Heart right ventricle (tissue), 16 donors: ENCODE measurements at regions not wholly inside any gene's neighbourhood (a gene's known extent, or its start where the extent isn't known, plus 50 kb on each side); places are given as distances from the start of the nearest gene placed in this dataset.

Experiments
- ATAC-seq, 8 donors: fragments of 200-7000 bp; cut with Tn5 transposase; one replicate each; pipeline ENCODE4 v1.9.1; 2020; ENCODE audit warnings: mild to moderate bottlenecking in 8 of 8, moderate library complexity in 8 of 8, moderate number of reproducible peaks in 1 of 8
- DNase-seq, 2 donors: peaks; one replicate each; pipeline ENCODE4 v3.0.0-alpha.2; 2020
- H3K27ac ChIP-seq, 10 donors: fragments of 200-600 bp; sonication (generic) in 2 of 10; one replicate each; pipeline versions ENCODE4 v1.5.0 to v1.8.0; 2020 to 2022; ENCODE audit warnings: mild to moderate bottlenecking in 3 of 10
- H3K27me3 ChIP-seq, 7 donors: fragments of 200-600 bp; one replicate each; pipeline ENCODE4 v1.8.0; 2021 to 2022; ENCODE audit warnings: mild to moderate bottlenecking in 2 of 7
- H3K36me3 ChIP-seq, 9 donors: fragments of 200-600 bp; sonication (generic) in 1 of 9; one replicate each; pipeline versions ENCODE4 v1.5.0 to v1.8.0; 2020 to 2022; ENCODE audit warnings: mild to moderate bottlenecking in 2 of 9
- H3K4me1 ChIP-seq, 9 donors: fragments of 200-600 bp; sonication (generic) in 1 of 9; one replicate each; pipeline versions ENCODE4 v1.5.0 to v1.8.0; 2020 to 2022; ENCODE audit warnings: mild to moderate bottlenecking in 4 of 9
- H3K4me3 ChIP-seq, 10 donors: fragments of 200-600 bp; sonication (generic) in 2 of 10; one replicate each; pipeline versions ENCODE4 v1.5.0 to v1.8.0; 2020 to 2022; ENCODE audit warnings: mild to moderate bottlenecking in 7 of 10, moderate library complexity in 2 of 10
- H3K9me3 ChIP-seq, 11 donors: fragments of 200-600 bp in 10 of 11; sonication (generic) in 2 of 11; one replicate each; pipeline versions ENCODE4 v1.5.0 to v1.8.0; 2013 to 2022; ENCODE audit warnings: mild to moderate bottlenecking in 2 of 11, control low read depth in 1 of 11, moderate library complexity in 1 of 11
- WGBS, 2 donors: extraction: QIAGEN DNeasy Blood & Tissue Kit; methylation state at CpG; one replicate each; pipeline ENCODE4 v1.1.7; 2013; ENCODE audit warnings: inconsistent platforms in 1 of 2; 5-methylcytosine and 5-hydroxymethylcytosine counted together
- intact Hi-C, 10 donors: fragments of 100-400 bp; cut with DNase I; formaldehyde crosslinking; loops; one replicate each; pipeline versions ENCODE4 v1.11.1 to v1.14.2; 2022
- TF ChIP-seq, protein P1 (sequence below), 9 donors: fragments of 200-600 bp; sonication (generic) in 2 of 9; IDR thresholded peaks; one replicate each; pipeline versions ENCODE4 v1.5.0 to v1.8.0; 2021 to 2022; ENCODE audit warnings: antibody characterized with exemption in 9 of 9, mild to moderate bottlenecking in 5 of 9, moderate library complexity in 1 of 9
- donor health status: Arrhythmogenic right ventricular cardiomyopathy.
- donor health status: ischemic (EF 13 %, LVEDD 7.1; RV severe dilation, severe dysfunction).
- donor health status: healthy with polysubstance abuse.
- donor health status: DM: no; HTN: yes; CAD: no.
- donor health status: DM: no; HTN: no; CAD: no.
- donor health status: ischemic (EF 25% LVEDD 6.9; RV normal size, moderate dysfunction).
- donor health status: ischemic (EF 25% LVEDD 5.7; RV mildly dilated, moderate dysfunction).
- donor health status: healthy.
- donor health status: DM: yes; HTN: yes; CAD: no.
- donor health status: Ischemic cardiomyopathy.
- donor health status: ischemic (EF 35%, LVEDD 5.7; RV mildly dilated, moderate dysfunction).
- donor health status: nonischemic (EF 11% LVEDD 7.7; RV severe dilation, severe dysfunction).
- donor health status: DM: yes; HTN: yes; CAD: no.
- donor health status: PGD.
- donor health status: ischemic (EF 29% LVEDD 5.4; RV normal size, mild dysfunction).
- donor health status: nonischemic (EF 23%, LVEDD 6.1; RV moderate dilation, normal function).

DNA sequence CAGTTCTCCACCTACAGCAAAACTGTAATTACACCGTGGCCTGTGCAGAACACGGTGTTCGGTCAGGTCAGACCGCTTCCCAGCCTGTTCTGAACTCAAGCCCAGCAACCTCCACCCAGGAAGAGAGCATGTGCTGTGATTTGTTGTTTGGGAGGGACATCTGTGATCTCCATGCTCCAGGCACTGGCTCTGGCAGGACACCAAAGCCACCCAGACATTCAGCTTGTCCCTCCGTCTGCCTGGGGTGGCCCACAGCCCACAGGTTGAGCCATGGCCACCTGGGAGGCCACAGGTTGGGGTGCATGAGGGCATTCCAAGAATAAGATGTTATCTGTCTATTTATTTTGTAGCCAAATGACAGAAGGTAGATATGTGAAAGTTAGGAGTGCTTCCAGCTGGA, 1091.1 kb downstream of the VRK1 start:
- Histone ChIP-seq H3K27ac (no peak overlapping the region), H3K4me3 (no peak overlapping the region), H3K9me3 (no peaks in the 10 kb centered on the region), H3K27me3 (peaks cover 0 to 2% (median 0%) of the 10 kb centered on the region in 7 donors), H3K36me3 (no peaks in the 10 kb centered on the region), H3K4me1 (no peaks in the 10 kb centered on the region)
- TF ChIP-seq, protein P1, sequence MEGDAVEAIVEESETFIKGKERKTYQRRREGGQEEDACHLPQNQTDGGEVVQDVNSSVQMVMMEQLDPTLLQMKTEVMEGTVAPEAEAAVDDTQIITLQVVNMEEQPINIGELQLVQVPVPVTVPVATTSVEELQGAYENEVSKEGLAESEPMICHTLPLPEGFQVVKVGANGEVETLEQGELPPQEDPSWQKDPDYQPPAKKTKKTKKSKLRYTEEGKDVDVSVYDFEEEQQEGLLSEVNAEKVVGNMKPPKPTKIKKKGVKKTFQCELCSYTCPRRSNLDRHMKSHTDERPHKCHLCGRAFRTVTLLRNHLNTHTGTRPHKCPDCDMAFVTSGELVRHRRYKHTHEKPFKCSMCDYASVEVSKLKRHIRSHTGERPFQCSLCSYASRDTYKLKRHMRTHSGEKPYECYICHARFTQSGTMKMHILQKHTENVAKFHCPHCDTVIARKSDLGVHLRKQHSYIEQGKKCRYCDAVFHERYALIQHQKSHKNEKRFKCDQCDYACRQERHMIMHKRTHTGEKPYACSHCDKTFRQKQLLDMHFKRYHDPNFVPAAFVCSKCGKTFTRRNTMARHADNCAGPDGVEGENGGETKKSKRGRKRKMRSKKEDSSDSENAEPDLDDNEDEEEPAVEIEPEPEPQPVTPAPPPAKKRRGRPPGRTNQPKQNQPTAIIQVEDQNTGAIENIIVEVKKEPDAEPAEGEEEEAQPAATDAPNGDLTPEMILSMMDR (IDR thresholded peaks at IDR 0.05) = no peak
- 92% methylated on average over 5 of the region's 5 CpGs for WGBS, 2 donors
- ATAC-seq = no peak
- DNase-seq = no peak
- intact Hi-C loops = no loop called here

DNA sequence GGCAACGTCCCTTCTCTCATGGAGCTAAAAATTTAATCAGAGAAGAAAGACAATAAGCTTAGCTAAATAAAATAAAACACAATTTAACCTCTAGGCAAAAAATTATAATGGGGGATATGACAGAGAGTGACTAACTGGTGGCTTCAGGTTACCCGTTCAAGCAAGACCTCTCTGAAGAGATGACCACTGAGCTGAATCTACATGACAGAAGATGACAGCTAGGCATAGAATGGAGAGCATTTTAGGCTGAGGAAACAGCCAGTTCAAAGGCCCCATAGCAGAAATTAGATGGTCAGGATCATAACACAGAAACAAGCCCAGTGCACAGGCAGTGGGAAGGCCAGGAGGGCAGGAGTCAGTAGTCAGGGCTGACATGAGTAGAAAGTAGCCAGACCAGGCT, 1094.3 kb downstream of the VRK1 start:
- no peaks in the 10 kb centered on the region for H3K36me3 ChIP-seq
- TF ChIP-seq, protein P1 (IDR thresholded peaks at IDR 0.05) = no peak
- H3K27ac ChIP-seq = no peak overlapping the region
- DNase-seq (no peak), ATAC-seq (no peak)
- no peaks in the 10 kb centered on the region for H3K4me1 ChIP-seq
- 62 to 71% methylated on average over 2 of the region's 2 CpGs for WGBS, 2 donors
- no peaks in the 10 kb centered on the region for H3K9me3 ChIP-seq
- peaks cover 0 to 5% (median 0%) of the 10 kb centered on the region in 7 donors for H3K27me3 ChIP-seq
- no peak overlapping the region for H3K4me3 ChIP-seq
- intact Hi-C loops = no loop called here

DNA sequence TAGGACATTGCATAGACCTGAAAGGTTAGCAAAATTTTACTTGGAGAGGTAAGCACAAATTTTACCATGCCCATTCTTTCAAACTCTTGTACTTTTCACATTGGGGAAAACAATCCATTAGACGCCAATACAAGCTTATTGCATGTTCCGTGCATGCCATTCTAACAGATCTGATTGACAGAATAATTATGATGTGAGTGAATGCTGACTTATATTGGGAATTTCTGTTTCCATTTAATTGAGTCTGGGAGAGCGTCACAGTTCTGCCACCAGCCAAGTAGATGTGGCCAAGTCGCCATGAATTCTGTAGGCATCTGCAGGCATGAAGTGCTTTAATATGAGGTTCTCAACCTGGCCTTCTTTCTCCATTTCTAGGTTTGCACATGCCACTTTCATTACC, 1097.4 kb downstream of the VRK1 start:
- no peaks in the 10 kb centered on the region for H3K4me1 ChIP-seq
- TF ChIP-seq, protein P1 (IDR thresholded peaks at IDR 0.05) = no peak
- no peaks in the 10 kb centered on the region for H3K9me3 ChIP-seq
- WGBS, 2 donors = 91 to 95% methylated on average over 4 of the region's 4 CpGs
- H3K4me3 ChIP-seq = no peak overlapping the region
- peaks cover 0 to 5% (median 0%) of the 10 kb centered on the region in 7 donors for H3K27me3 ChIP-seq
- intact Hi-C loops = no loop called here
- no peak overlapping the region for H3K27ac ChIP-seq
- H3K36me3 ChIP-seq = no peaks in the 10 kb centered on the region
- DNase-seq (no peak), ATAC-seq (no peak)

DNA sequence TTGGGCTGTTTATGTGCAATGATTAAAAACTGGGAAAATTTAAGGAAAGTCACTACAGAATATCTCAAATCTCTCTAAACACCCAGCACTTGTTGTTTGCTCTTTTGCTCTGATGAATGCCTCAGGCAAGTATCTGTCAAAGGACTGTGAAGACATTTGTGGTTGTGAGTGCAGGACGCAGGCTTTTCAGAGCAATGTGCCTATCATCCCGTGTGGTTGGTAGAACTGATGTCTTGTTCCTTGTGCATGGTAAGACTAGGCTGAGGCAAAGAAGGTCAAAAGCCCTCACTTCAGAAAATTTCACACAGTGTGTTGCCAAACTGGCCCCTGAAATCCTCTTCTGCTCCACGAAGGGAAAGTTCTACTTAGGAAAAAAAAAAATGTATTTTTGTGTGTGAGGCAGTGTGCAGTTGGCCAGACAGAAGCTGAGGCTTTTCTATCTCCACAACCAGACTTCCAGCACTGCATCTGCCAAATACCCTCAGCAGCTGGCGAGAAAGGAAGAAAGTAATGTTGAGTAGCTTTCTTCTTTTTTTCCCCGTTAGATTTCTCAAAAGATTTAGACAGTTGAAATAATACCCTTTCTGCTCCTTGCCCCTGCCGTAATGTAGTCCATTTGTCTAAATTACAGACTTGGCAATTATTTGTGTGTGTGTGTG, 1103.1 kb downstream of the VRK1 start:
- H3K4me3 ChIP-seq = no peak overlapping the region
- H3K4me1 ChIP-seq = no peaks in the 10 kb centered on the region
- 48 to 57% methylated on average over 6 of the region's 6 CpGs for WGBS, 2 donors
- intact Hi-C loops = no loop called here
- DNase-seq (no peak), ATAC-seq (no peak)
- H3K27me3 ChIP-seq = peaks cover 0 to 4% (median 0%) of the 10 kb centered on the region in 7 donors
- no peak overlapping the region for H3K27ac ChIP-seq
- no peaks in the 10 kb centered on the region for H3K36me3 ChIP-seq
- H3K9me3 ChIP-seq = no peaks in the 10 kb centered on the region
- TF ChIP-seq, protein P1 (IDR thresholded peaks at IDR 0.05) = no peak
